GM08714 (cell line): ENCODE measurements at regions not wholly inside any gene's neighbourhood (a gene's known extent, or its start where the extent isn't known, plus 50 kb on each side); places are given as distances from the start of the nearest gene placed in this dataset.

Source experiments
- H3K4me3 ChIP-seq: fragments of 200-500 bp; sonication (Bioruptor generic); 2 replicates; pipeline ENCODE4 v1.5.1; 2014; ENCODE audit warnings: mild to moderate bottlenecking, low read length, inconsistent platforms
- ZNF274 ChIP-seq: IDR thresholded peaks from 2 replicates; pipeline ENCODE4 v1.6.1; 2012; ENCODE audit warnings: mild to moderate bottlenecking, low read depth, low read length

DNA sequence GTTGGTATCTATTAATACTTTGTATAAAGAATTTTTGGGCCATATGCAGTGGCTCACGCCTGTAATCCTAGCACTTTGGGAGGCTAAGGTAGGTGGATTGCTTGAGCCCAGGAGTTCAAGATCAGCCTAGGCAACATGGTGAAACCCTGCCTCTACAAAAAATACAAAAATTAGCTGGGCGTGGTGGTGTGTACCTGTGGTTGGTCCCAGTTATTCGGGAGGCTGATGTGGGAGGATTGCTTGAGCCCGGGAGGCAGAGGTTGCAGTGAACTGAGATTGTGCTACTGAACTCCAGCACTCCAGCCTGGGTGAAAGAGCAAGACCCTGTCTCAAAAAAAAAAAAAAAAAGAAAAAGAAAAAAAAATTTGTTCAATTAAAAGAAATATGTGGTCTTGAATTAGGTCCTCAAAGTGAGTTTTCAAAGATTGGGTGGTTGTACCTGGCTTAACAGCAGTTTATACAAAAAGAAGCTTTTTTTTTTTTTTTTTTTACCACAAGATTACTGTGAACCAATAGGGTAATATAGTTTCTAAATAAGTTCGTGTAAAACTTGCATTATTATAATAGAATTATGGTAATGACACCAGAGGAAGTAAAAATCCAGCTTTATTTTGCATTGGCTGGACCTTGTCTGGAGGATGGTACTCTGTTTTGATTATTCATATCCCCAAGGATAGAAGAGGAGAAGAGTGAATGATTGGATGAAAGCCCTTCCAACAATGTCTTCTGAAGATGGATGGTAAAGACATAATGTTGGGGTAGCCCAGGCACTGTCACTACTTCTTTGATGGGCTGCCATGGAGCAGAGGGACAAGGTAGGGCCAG, 210.3 kb downstream of the MYCN start:
- TF ChIP-seq ZNF274: no peak
- H3K4me3 ChIP-seq: no peak overlapping the region

DNA sequence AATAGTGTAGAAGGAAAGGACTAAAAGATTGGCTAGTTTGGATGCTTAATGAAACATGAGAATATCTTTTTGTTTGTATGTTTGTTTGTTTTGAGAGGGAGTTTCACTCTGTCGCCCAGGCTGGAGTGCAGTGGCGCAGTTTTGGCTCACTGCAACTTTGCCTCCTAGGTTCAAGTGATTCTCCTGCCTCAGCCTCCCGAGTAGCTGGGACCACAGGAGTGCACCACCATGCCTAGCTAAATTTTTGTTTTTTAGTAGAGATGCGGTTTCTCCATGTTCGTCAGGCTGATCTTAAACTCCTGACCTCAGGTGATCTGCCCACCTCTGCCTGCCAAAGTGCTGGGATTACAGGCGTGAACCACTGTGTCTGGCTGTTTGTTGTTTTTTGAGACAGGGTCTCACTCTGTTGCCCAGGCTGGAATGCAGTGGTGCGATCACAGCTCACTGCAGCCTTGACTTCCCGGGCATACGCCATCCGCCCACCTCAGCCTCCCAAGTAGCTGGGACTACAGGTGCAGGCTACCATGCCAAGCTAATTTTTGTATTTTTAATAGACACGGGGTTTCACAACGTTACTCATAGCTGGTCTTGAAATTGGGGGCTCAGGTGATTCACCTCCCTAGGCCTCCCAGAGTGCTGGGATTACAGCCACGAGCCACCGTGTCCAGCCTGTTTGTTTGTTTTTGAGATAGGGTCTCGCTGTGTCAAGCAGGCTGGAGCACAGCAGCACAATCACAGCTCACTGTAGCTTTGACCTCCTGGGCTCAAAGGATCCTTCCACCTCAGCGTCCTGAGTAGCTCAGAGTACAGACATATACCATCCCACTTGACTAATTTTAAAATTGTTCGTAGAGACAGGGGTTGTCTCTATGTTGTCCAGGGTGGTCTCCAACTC, 209.2 kb downstream of the MYCN start:
- no peak overlapping the region for H3K4me3 ChIP-seq
- TF ChIP-seq ZNF274: no peak

GRCh38 chr2:16148632-16149348, 208.4 kb downstream of the MYCN start:
- H3K4me3 ChIP-seq: no peak overlapping the region
- TF ChIP-seq ZNF274: no peak

DNA sequence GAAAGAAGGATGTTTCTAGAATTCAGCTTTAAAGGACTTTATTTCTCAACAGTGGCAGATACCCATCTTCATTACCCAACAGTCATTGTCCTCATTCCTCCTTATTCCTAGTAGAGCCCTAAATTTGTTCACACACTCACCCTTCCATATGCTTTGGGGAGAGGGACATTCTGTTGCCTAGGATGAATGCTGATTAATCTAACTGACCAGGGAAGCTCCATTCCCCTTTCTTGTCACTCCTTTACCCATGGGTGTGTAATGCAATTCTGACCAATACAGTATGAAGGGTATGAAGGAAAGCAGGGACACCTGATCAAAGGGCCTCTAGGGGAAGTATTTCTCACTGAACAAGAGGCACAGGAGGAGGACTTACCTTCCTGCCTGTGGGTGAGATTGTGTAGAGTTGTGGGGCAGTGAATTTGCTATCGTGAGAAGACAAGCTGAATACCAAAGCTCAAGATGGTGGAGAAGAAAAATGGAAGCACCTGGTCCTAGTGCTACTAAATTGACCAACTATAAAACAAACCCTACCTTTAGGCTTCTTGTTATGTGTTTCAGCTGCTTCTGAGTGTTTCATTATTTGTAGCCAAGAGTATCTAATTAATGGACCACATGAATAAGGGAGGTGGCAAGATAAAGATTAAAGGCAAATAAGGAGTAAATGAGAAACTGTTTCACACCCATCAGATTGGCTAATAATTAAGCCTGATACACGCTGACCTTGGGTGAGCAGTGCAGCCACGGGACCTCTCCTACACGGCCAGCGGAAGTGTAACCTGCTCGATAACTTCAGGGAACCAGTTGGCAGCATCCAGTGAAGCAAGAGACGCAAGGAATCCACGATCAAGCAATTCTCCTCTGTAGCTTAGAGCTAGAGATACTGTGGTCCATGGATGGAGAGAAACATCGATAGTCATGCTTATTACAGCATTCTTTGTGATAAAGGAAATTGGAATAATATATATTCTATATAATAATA, 202.3 kb downstream of the MYCN start:
- no peak for TF ChIP-seq ZNF274
- H3K4me3 ChIP-seq: no peak overlapping the region

GRCh38 chr2:16141641-16141921, 201.2 kb downstream of the MYCN start:
- H3K4me3 ChIP-seq: no peak overlapping the region
- no peak for TF ChIP-seq ZNF274

GRCh38 chr2:16140771-16141640, 200.7 kb downstream of the MYCN start:
- H3K4me3 ChIP-seq: no peak overlapping the region
- TF ChIP-seq ZNF274: no peak

- no peak for TF ChIP-seq ZNF274
- no peak overlapping the region for H3K4me3 ChIP-seq
These were observed 199.6 kb downstream of the MYCN start for GRCh38 chr2:16139663-16140615.

DNA sequence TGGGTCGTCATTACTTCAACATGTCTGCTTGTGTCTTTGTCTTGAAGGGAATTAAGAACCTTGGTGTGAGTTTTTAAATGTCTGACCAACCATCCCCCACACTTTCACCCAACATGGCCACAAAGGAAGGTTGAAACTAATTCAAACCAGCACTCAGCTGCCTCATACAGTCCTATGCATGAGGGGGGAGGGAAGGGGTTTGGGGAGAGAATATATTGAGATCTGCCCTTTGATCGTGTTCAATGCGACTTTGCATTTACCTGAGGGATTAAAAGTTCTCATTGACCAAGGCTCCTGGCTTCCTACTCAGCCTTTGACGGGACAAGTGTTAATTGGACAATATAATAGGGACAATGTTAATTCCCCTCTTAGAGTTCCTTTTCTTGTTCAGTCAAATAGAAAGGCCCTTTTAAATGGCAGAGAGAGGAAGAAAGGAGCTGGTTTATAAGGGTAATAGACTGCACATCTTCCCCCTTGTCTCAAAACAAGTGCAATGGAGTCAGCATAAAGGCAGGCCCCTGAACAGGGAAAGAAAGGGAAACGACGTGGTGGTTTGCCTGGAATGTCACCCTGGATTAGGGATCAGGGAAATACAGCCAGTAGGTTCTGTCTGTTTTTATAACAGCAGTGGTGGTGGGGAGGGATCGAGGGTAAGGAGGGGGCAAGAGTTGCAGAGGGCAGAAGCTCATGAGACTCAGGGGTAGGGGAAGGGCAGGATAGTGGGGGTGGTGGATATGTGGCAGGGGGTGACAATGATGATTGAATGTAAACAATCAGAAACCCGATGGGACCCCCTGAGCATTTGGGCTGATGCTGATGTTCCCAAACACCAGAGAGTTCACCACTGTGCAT, 198.7 kb downstream of the MYCN start:
- TF ChIP-seq ZNF274: no peak
- no peak overlapping the region for H3K4me3 ChIP-seq

DNA sequence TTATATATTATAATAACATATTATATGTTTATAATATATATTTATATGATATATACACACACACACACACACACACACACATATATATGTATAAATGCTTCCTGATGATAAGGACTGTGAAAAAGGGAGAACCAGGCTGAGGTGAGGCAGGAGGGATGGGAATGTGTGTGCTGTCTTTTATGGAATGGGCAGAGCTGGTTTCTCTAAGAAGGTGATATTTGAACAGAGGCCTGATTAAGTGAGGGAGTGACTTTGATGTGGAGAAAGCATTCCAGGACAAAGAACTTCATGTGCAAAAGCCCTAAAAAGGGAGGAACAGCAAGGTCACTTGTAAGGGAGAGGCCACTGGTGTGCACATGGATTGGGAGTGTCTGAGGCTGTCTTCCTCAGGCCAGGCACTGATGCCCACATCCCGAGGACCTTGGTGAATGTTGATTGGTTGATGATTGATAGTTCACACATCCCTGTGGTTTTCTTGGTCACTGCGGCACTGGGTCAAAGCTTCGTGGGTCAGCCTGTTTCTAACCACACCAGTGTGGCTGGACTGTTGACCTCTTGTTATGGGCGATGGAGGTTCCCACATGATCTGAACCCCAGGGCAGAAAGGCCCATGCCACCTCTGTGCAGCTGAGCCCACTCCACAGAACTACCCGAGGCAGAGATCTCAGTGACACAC, 196.9 kb downstream of the MYCN start:
- no peak overlapping the region for H3K4me3 ChIP-seq
- TF ChIP-seq ZNF274: no peak

DNA sequence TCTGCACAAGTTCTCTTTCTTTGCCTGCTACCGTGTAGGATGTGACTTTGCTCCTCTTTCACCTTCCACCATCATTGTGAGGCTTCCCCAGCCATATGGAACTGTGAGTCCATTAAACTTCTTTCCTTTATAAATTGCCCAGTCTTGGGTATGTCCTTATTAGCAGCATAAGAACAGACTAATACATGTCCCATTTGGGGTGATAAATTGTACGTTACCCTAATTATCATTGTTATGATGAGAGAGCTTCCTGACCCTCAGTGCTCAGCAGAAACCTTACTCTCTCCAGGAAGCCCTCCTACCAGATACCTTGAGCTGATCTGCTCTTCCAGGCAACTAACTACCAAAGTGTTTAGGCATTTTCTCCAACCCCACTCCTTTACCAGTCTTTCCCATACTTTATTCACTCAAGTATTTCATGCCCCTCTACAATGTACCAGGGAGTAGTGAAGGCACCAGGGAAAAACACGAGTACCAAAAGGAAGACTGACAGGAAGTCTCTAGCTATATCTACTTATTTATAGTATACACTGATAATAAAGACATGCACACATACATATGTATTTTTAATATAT, 196.2 kb downstream of the MYCN start:
- no peak for TF ChIP-seq ZNF274
- no peak overlapping the region for H3K4me3 ChIP-seq
